ENCODE measurements at regions not wholly inside any gene's neighbourhood (a gene's known extent, or its start where the extent isn't known, plus 50 kb on each side); places are given as distances from the start of the nearest gene placed in this dataset.

DNA sequence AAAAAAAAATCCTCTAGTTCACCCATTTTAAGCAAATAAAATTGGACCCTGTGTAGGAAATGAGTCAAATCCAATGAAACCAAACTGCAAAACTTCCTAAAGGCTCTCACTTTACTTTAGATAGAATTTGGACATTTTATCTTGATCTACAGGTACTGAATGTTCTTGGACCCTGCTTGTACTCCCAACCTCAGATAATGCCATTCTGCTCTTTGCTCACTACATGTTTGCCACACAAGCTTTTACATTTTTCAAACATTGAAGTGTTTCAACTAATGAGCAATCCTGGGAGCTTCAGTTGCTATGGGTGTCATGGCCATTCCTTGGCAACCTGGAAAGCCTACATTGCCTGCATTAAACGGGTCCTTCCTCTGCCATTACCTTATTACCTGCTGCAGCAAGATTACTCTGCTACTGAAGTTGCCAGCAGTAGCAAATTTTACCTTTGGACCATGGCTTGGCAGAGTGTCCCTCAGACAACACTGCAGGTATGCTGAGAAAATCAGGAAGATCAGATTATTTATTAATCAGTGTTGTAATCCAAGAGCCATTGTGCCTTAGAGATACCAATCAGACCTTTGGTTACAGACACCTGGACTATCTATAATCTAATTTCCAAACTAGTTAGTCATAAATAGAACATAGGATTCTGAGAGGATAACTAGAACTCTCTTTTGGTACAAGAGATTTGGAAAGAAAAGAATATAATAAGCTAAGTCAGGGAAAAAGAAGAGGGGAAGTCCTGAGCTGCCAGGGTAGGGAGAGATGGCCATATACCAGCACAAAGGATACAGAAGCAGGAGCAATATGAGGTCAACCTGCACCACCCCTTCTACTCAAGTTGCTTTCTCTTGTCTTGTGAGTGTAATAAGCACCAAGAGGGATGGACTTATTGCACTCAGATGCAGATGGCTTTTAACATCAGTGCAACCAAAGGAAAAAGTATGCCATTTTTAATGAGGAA is 293.3 kb upstream of the TFPI start:
- no peak overlapping the region for H3K4me3 ChIP-seq
- H3K27me3 ChIP-seq (ENCODE audit: insufficient read depth) = no peaks in the 10 kb centered on the region
- DNase-seq (ENCODE audit: low spot score) (no peak), ATAC-seq (no peak)
- Mint-ChIP-seq H3K27me3 (ENCODE audit: insufficient read depth, low read depth, poor library complexity) (no peaks in the 10 kb centered on the region), H3K4me3 (no peak overlapping the region), H3K4me1 (no peaks in the 10 kb centered on the region), H3K27ac (no peak overlapping the region), H3K36me3 (ENCODE audit: low read depth) (no peaks in the 10 kb centered on the region), H3K9me3 (no peaks in the 10 kb centered on the region)
- no peaks in the 10 kb centered on the region for H3F3A ChIP-seq (replicated peaks; ENCODE audit: low read depth)
- no peaks in the 10 kb centered on the region for H3K4me1 ChIP-seq (ENCODE audit: insufficient read depth)
- H3K27ac ChIP-seq (ENCODE audit: low read depth) = no peak overlapping the region
- H4K20me1 ChIP-seq (replicated peaks; ENCODE audit: insufficient read depth) = no peaks in the 10 kb centered on the region
- H3K9me2 ChIP-seq (ENCODE audit: insufficient read depth) = no peaks in the 10 kb centered on the region
- H3K79me2 ChIP-seq (replicated peaks; ENCODE audit: insufficient read depth) = no peaks in the 10 kb centered on the region
- H2AFZ ChIP-seq = no peak overlapping the region
- H3K4me2 ChIP-seq = no peak overlapping the region
- TF ChIP-seq POLR2AphosphoS5 (IDR thresholded peaks at IDR 0.05; ENCODE audit: low read depth) (no peak), ZNF331 (CRISPR knock-in tag; IDR thresholded peaks at IDR 0.05; ENCODE audit: low read depth) (no peak), EZH2phosphoT487 (IDR thresholded peaks at IDR 0.05; ENCODE audit: unreplicated experiment) (no peak), STAT1 (IDR thresholded peaks at IDR 0.05; ENCODE audit: unreplicated experiment) (no peak), CREB1 (CRISPR knock-in tag; IDR thresholded peaks at IDR 0.05; ENCODE audit: low read depth) (no peak), JUNB (IDR thresholded peaks at IDR 0.05; ENCODE audit: unreplicated experiment) (no peak), NANOG (IDR thresholded peaks at IDR 0.05; ENCODE audit: borderline replicate concordance) (no peak), EZH2 (IDR thresholded peaks at IDR 0.05; ENCODE audit: low read depth, unreplicated experiment) (no peak), ZNF114 (CRISPR knock-in tag; IDR thresholded peaks at IDR 0.05) (no peak)
- TF ChIP-seq, protein P1, sequence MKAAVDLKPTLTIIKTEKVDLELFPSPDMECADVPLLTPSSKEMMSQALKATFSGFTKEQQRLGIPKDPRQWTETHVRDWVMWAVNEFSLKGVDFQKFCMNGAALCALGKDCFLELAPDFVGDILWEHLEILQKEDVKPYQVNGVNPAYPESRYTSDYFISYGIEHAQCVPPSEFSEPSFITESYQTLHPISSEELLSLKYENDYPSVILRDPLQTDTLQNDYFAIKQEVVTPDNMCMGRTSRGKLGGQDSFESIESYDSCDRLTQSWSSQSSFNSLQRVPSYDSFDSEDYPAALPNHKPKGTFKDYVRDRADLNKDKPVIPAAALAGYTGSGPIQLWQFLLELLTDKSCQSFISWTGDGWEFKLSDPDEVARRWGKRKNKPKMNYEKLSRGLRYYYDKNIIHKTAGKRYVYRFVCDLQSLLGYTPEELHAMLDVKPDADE (IDR thresholded peaks at IDR 0.05) = no peak
- TF ChIP-seq, protein P2, sequence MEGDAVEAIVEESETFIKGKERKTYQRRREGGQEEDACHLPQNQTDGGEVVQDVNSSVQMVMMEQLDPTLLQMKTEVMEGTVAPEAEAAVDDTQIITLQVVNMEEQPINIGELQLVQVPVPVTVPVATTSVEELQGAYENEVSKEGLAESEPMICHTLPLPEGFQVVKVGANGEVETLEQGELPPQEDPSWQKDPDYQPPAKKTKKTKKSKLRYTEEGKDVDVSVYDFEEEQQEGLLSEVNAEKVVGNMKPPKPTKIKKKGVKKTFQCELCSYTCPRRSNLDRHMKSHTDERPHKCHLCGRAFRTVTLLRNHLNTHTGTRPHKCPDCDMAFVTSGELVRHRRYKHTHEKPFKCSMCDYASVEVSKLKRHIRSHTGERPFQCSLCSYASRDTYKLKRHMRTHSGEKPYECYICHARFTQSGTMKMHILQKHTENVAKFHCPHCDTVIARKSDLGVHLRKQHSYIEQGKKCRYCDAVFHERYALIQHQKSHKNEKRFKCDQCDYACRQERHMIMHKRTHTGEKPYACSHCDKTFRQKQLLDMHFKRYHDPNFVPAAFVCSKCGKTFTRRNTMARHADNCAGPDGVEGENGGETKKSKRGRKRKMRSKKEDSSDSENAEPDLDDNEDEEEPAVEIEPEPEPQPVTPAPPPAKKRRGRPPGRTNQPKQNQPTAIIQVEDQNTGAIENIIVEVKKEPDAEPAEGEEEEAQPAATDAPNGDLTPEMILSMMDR (conservative IDR thresholded peaks at IDR 0.05; ENCODE audit: low read depth in 2 of 2) = no peak
- TF ChIP-seq, protein P3, sequence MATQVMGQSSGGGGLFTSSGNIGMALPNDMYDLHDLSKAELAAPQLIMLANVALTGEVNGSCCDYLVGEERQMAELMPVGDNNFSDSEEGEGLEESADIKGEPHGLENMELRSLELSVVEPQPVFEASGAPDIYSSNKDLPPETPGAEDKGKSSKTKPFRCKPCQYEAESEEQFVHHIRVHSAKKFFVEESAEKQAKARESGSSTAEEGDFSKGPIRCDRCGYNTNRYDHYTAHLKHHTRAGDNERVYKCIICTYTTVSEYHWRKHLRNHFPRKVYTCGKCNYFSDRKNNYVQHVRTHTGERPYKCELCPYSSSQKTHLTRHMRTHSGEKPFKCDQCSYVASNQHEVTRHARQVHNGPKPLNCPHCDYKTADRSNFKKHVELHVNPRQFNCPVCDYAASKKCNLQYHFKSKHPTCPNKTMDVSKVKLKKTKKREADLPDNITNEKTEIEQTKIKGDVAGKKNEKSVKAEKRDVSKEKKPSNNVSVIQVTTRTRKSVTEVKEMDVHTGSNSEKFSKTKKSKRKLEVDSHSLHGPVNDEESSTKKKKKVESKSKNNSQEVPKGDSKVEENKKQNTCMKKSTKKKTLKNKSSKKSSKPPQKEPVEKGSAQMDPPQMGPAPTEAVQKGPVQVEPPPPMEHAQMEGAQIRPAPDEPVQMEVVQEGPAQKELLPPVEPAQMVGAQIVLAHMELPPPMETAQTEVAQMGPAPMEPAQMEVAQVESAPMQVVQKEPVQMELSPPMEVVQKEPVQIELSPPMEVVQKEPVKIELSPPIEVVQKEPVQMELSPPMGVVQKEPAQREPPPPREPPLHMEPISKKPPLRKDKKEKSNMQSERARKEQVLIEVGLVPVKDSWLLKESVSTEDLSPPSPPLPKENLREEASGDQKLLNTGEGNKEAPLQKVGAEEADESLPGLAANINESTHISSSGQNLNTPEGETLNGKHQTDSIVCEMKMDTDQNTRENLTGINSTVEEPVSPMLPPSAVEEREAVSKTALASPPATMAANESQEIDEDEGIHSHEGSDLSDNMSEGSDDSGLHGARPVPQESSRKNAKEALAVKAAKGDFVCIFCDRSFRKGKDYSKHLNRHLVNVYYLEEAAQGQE (IDR thresholded peaks at IDR 0.05; ENCODE audit: unreplicated experiment) = no peak
- TF ChIP-seq, protein P4, sequence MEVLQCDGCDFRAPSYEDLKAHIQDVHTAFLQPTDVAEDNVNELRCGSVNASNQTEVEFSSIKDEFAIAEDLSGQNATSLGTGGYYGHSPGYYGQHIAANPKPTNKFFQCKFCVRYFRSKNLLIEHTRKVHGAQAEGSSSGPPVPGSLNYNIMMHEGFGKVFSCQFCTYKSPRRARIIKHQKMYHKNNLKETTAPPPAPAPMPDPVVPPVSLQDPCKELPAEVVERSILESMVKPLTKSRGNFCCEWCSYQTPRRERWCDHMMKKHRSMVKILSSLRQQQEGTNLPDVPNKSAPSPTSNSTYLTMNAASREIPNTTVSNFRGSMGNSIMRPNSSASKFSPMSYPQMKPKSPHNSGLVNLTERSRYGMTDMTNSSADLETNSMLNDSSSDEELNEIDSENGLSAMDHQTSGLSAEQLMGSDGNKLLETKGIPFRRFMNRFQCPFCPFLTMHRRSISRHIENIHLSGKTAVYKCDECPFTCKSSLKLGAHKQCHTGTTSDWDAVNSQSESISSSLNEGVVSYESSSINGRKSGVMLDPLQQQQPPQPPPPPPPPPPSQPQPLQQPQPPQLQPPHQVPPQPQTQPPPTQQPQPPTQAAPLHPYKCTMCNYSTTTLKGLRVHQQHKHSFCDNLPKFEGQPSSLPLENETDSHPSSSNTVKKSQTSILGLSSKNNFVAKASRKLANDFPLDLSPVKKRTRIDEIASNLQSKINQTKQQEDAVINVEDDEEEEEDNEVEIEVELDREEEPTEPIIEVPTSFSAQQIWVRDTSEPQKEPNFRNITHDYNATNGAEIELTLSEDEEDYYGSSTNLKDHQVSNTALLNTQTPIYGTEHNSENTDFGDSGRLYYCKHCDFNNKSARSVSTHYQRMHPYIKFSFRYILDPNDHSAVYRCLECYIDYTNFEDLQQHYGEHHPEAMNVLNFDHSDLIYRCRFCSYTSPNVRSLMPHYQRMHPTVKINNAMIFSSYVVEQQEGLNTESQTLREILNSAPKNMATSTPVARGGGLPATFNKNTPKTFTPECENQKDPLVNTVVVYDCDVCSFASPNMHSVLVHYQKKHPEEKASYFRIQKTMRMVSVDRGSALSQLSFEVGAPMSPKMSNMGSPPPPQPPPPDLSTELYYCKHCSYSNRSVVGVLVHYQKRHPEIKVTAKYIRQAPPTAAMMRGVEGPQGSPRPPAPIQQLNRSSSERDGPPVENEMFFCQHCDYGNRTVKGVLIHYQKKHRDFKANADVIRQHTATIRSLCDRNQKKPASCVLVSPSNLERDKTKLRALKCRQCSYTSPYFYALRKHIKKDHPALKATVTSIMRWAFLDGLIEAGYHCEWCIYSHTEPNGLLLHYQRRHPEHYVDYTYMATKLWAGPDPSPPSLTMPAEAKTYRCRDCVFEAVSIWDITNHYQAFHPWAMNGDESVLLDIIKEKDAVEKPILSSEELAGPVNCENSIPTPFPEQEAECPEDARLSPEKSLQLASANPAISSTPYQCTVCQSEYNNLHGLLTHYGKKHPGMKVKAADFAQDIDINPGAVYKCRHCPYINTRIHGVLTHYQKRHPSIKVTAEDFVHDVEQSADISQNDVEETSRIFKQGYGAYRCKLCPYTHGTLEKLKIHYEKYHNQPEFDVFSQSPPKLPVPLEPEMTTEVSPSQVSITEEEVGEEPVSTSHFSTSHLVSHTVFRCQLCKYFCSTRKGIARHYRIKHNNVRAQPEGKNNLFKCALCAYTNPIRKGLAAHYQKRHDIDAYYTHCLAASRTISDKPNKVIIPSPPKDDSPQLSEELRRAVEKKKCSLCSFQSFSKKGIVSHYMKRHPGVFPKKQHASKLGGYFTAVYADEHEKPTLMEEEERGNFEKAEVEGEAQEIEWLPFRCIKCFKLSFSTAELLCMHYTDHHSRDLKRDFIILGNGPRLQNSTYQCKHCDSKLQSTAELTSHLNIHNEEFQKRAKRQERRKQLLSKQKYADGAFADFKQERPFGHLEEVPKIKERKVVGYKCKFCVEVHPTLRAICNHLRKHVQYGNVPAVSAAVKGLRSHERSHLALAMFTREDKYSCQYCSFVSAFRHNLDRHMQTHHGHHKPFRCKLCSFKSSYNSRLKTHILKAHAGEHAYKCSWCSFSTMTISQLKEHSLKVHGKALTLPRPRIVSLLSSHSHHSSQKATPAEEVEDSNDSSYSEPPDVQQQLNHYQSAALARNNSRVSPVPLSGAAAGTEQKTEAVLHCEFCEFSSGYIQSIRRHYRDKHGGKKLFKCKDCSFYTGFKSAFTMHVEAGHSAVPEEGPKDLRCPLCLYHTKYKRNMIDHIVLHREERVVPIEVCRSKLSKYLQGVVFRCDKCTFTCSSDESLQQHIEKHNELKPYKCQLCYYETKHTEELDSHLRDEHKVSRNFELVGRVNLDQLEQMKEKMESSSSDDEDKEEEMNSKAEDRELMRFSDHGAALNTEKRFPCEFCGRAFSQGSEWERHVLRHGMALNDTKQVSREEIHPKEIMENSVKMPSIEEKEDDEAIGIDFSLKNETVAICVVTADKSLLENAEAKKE (CRISPR knock-in tag; IDR thresholded peaks at IDR 0.05) = no peak
- no peaks in the 10 kb centered on the region for H3K36me3 ChIP-seq (ENCODE audit: insufficient read depth)
